GM20000 (cell line): ENCODE measurements at regions not wholly inside any gene's neighbourhood (a gene's known extent, or its start where the extent isn't known, plus 50 kb on each side); places are given as distances from the start of the nearest gene placed in this dataset.

Experiments used
- DNase-seq: peaks from one replicate; pipeline ENCODE4 v3.0.0; 2012; ENCODE audit warnings: low spot score
- TF ChIP-seq, protein P1 (sequence below): IDR thresholded peaks from 2 replicates; pipeline ENCODE4 v1.5.1; 2012; ENCODE audit warnings: mild to moderate bottlenecking, control low read depth; ENCODE audit errors: extremely low read depth, missing control alignments

DNA sequence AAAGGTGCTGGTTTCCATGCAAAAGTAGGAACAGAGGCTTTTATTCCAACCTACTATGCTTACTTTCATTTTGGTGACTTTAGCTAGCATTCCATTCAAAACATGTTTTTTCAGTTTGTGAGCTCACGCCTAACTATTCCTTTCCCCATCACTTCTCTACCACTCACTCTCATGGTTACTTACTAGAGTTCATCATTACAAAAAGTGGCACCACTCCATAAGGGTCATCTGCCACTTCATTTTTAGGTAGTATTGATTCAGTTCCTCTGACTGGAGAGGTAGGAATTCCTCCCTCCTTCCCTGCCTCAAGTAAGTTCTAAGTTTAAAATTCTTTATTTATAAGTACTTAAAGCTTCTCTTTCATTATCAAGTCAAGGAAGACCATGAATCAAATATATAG, 543.1 kb downstream of the HTR7 start:
- no peak for DNase-seq
- TF ChIP-seq, protein P1, sequence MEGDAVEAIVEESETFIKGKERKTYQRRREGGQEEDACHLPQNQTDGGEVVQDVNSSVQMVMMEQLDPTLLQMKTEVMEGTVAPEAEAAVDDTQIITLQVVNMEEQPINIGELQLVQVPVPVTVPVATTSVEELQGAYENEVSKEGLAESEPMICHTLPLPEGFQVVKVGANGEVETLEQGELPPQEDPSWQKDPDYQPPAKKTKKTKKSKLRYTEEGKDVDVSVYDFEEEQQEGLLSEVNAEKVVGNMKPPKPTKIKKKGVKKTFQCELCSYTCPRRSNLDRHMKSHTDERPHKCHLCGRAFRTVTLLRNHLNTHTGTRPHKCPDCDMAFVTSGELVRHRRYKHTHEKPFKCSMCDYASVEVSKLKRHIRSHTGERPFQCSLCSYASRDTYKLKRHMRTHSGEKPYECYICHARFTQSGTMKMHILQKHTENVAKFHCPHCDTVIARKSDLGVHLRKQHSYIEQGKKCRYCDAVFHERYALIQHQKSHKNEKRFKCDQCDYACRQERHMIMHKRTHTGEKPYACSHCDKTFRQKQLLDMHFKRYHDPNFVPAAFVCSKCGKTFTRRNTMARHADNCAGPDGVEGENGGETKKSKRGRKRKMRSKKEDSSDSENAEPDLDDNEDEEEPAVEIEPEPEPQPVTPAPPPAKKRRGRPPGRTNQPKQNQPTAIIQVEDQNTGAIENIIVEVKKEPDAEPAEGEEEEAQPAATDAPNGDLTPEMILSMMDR: no peak

DNA sequence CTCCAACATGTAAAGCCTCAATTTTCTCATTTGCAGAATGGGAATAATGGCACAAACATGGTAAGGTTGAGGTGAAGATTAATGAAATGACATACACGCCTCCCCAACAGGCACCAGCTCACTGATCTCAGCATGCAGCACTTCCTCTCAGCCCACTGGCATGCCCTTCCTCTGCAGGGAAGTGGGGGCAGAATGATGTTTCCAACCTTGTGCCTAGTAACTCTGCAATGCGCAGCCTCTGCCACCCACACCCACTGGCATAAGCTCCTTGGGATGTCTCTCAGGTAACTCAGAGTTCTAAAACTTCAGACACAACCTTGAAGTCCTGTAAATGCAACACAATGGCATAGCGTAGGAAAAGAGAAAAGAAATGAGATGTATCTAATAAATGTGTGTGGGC, 540.7 kb downstream of the HTR7 start:
- no peak for DNase-seq
- TF ChIP-seq, protein P1: no peak

DNA sequence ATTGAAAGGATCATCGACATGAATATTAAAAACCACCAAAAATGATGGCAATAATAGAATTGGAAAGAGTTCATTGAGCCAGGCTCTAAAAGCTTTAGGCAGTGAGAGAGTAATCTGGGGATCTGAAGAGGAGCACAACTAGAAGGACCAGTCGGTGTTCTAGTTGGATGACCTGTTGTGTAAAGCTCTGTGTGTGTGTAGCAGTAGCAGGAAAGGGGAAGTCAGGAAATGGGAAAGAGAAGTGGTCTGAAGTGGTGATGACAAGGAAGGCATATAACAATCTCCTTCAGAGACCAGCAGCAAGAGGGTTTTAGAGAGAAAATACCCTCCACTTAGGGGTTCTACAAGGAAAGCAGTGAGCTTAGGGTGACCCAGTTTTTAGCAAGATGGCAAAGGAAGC, 539.2 kb downstream of the HTR7 start:
- TF ChIP-seq, protein P1: no peak
- DNase-seq: no peak

DNA sequence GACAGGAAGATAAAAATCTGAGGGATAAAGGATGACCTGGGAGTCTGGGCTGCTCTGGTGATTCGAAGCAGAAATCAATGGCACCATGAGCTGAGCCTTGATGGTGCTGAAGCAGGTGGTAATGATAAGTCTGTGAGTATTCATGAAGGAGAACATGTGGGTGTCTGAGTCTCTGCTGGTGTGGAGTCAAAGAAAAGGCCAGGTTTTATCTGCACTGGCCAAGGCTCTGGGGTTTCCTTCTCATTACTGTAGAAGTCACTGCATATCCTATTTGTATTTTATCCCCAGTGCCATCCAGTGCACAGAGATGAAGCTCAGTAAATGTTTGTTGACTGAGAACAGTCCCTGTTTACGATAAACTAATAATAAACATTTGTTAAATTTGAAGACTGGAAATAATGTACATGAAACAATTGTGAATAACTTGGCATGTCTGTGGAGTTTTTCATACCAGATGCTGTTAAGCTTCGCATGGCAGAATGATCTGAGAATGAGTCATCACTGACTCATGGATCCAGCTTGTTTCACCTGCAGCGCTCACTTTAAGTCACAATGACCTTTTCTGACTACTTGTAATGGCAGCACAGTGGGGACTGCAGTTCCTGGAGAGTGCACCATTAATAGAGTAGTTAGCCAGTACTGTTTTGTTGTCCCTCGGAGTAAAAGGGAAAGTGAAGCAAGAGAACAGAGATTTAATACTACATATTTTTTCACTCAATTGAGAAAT, 538.5 kb downstream of the HTR7 start:
- TF ChIP-seq, protein P1: no peak
- DNase-seq: peak; percentile 14

DNA sequence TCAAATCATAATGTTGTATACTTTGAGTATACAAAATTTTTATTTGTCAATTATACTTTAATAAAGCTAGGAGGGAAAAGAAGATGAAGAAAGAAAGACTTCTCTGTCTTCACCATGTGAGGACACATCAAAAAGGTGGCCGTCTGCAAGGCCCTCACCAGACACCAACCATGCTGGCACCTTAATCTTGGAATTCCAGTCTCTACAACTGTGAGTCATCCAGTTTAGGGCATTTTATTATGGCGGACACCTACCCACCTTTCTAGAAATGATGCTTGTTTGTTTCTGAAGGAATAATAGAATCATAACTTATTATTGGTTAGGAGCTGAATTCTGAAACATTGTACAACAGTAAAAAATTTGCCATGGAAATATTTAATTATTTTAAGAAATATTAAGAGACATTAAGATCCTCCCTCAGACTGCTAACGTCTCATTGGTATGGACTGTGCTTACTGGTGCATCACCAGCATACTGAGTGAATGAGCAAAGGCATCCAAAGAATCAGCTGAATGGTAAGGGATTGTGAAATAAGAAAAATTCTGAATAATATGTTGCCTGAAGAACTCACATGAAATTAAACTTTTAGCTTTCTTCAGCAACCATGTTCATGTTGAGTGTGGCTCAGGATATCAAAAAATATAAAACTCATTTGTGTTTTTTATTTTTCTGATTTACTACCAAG, 536.6 kb downstream of the HTR7 start:
- DNase-seq: no peak

DNA sequence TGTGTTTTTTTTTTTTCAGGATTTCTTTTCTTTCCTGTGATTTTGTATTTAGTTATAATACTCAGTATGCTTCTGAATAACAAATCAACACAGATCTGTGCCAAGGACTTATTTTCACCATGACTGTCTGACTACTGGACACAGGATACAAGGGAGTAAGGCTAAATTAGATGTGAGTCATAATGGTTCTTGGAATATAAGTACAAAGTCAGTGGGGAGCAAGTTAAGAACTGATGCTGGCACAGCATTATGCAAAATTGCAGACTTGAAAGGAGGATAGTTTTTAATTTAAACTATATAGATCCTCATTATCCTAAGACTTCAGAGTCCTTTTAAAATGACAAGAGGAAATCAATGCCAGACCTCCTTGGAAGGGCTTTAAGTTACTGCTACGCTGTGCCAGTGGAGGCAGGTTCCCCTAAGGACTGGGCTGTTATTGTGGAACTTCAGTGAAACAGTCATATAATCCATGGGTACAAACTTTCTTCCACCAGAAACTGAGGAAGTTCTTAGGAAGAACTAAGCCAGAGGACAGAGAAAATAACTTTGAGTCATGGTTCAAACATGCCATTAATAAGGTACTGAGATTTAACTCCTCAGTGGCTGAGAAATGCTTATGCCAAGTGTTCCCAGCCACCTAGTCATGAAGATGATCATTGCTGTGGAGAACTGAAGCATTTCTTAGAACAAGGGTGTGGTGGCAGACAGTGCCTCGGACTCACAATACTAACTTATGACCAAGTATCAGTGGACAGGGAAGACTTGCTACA, 531.2 kb downstream of the HTR7 start:
- no peak for DNase-seq
- TF ChIP-seq, protein P1: no peak

More for the DNA sequence above, 536.6 kb downstream of the HTR7 start:
- TF ChIP-seq, protein P1: no peak

DNA sequence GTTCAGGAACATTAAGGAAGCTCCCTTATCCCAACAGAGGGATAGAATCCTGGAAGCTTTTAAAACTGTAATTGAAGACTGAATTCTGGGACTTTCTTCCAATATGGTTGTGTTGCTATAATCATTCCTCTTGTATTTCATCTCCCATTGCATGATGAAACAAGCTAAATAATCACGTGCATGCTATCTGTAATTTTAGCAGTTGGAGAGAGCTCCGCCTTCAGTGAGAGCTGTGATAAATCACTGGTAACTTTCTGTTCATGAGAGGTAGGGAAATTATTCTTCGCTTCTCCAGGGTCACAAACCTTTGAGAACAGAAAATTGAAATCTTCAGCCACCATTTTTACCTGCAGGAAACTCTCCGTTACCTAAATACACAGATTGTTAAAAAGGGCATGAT, 530.2 kb downstream of the HTR7 start:
- TF ChIP-seq, protein P1: no peak
- no peak for DNase-seq
